CD14-positive monocyte (primary cell): ENCODE measurements at regions not wholly inside any gene's neighbourhood (a gene's known extent, or its start where the extent isn't known, plus 50 kb on each side); places are given as distances from the start of the nearest gene placed in this dataset.

Experiments
- DNase-seq, 3 donors: peaks; one replicate each; pipeline ENCODE4 v3.0.0-alpha.2; 2011 to 2022
- H2AFZ ChIP-seq: 2 replicates; pipeline ENCODE4 v1.6.0; 2012; ENCODE audit warnings: mild to moderate bottlenecking, low read depth, low read length, inconsistent platforms; ENCODE audit not compliant: insufficient read depth, poor library complexity, severe bottlenecking
- H3K27ac ChIP-seq, 2 donors: 1 replicate in 1 of 2; 2 replicates in 1 of 2; pipeline ENCODE4 v1.5.1; 2012 to 2013; ENCODE audit warnings: low read length in 2 of 2, control low read depth in 1 of 2, inconsistent platforms in 1 of 2, low read depth in 1 of 2, mild to moderate bottlenecking in 1 of 2
- H3K27me3 ChIP-seq, 2 donors: one replicate each; pipeline versions ENCODE4 v1.6.0 to v1.6.1; 2011 to 2013; ENCODE audit warnings: low read length in 2 of 2; ENCODE audit not compliant: control insufficient read depth in 2 of 2, insufficient read depth in 2 of 2
- H3K36me3 ChIP-seq, 2 donors: replicated peaks in 1 of 2; 1 replicate in 1 of 2; 2 replicates in 1 of 2; pipeline versions ENCODE4 v1.5.1 to v1.6.1; 2012 to 2013; ENCODE audit warnings: low read length in 2 of 2, control low read depth in 1 of 2, inconsistent platforms in 1 of 2, mild to moderate bottlenecking in 1 of 2; ENCODE audit not compliant: insufficient read depth in 2 of 2, control insufficient read depth in 1 of 2
- H3K4me1 ChIP-seq, 2 donors: 1 replicate in 1 of 2; 2 replicates in 1 of 2; pipeline versions ENCODE4 v1.5.1 to v1.6.1; 2012 to 2013; ENCODE audit warnings: low read length in 2 of 2, control low read depth in 1 of 2, inconsistent platforms in 1 of 2, mild to moderate bottlenecking in 1 of 2, moderate library complexity in 1 of 2; ENCODE audit not compliant: insufficient read depth in 2 of 2, control insufficient read depth in 1 of 2
- H3K4me2 ChIP-seq: replicated peaks from 2 replicates; pipeline ENCODE3; 2012; ENCODE audit warnings: low read length, moderate library complexity, mild to moderate bottlenecking; ENCODE audit not compliant: poor library complexity, severe bottlenecking; ENCODE audit errors: extremely low read depth
- H3K4me3 ChIP-seq, 3 experiments: fragments of 200-600 bp in 1 of 3; sonication (generic) in 1 of 3; replicated peaks in 1 of 3; 1 replicate in 2 of 3; 2 replicates in 1 of 3; pipeline ENCODE4 v1.5.1; 2011 to 2013; ENCODE audit warnings: low read length in 3 of 3, mild to moderate bottlenecking in 3 of 3, control low read depth in 2 of 3, low read depth in 2 of 3, inconsistent platforms in 1 of 3, moderate library complexity in 1 of 3
- H3K79me2 ChIP-seq: 2 replicates; pipeline ENCODE4 v1.6.0; 2012; ENCODE audit warnings: mild to moderate bottlenecking, control low read depth, inconsistent platforms, low read length, moderate library complexity; ENCODE audit not compliant: insufficient read depth
- H3K9ac ChIP-seq: 2 replicates; pipeline ENCODE4 v1.6.0; 2017; ENCODE audit warnings: low read length, mild to moderate bottlenecking; ENCODE audit not compliant: insufficient read depth, poor library complexity, severe bottlenecking
- H3K9me3 ChIP-seq, 2 donors: replicated peaks in 1 of 2; 1 replicate in 1 of 2; 2 replicates in 1 of 2; pipeline versions ENCODE4 v1.5.1 to v1.6.1; 2012 to 2013; ENCODE audit warnings: low read length in 2 of 2, control low read depth in 1 of 2; ENCODE audit not compliant: control insufficient read depth in 1 of 2, insufficient read depth in 1 of 2
- H4K20me1 ChIP-seq: 2 replicates; pipeline ENCODE4 v1.6.0; 2012; ENCODE audit warnings: mild to moderate bottlenecking, low read length, control low read depth, moderate library complexity; ENCODE audit not compliant: insufficient read depth
- H3K27ac Mint-ChIP-seq, 7 donors: one replicate each; pipeline ENCODE4 v1.8.0; 2020; ENCODE audit warnings: mild to moderate bottlenecking in 7 of 7, mixed read lengths in 7 of 7, moderate library complexity in 6 of 7, inconsistent platforms in 2 of 7
- H3K27me3 Mint-ChIP-seq, 3 donors: one replicate each; pipeline ENCODE4 v1.8.0; 2021 to 2022; ENCODE audit warnings: low read depth in 3 of 3, mild to moderate bottlenecking in 3 of 3, mixed read lengths in 3 of 3, moderate library complexity in 3 of 3, inconsistent platforms in 1 of 3
- H3K36me3 Mint-ChIP-seq, 2 donors: one replicate each; pipeline ENCODE4 v1.8.0; 2020; ENCODE audit warnings: mixed read lengths in 2 of 2, inconsistent platforms in 1 of 2, mild to moderate bottlenecking in 1 of 2
- H3K4me1 Mint-ChIP-seq: one replicate; pipeline ENCODE4 v1.8.0; 2020; ENCODE audit warnings: mild to moderate bottlenecking, mixed read lengths
- H3K4me3 Mint-ChIP-seq, 2 donors: one replicate each; pipeline ENCODE4 v1.8.0; 2020; ENCODE audit warnings: mild to moderate bottlenecking in 2 of 2, mixed read lengths in 2 of 2, moderate library complexity in 1 of 2
- H3K9me3 Mint-ChIP-seq, 7 donors: one replicate each; pipeline ENCODE4 v1.8.0; 2020 to 2022; ENCODE audit warnings: mixed read lengths in 7 of 7, mild to moderate bottlenecking in 6 of 7, moderate library complexity in 6 of 7, inconsistent platforms in 2 of 7
- WGBS: methylation state at CpG from one replicate; pipeline ENCODE4 v1.1.5; 2013; ENCODE audit warnings: missing lambda C conversion rate; ENCODE audit not compliant: insufficient coverage; 5-methylcytosine and 5-hydroxymethylcytosine counted together
- intact Hi-C, 2 donors: fragments of 100-400 bp; cut with micrococcal nuclease; formaldehyde crosslinking; loops; one replicate each; pipeline versions ENCODE4 v1.15.0 to v1.15.1; 2023
- TF ChIP-seq, protein P1 (sequence below): fragments of 200-600 bp; IDR thresholded peaks from one replicate; pipeline ENCODE4 v1.8.0; 2022; ENCODE audit warnings: antibody characterized with exemption, mild to moderate bottlenecking

GRCh38 chr9:115194216-115194615, 76.3 kb upstream of the TNC start:
- TF ChIP-seq, protein P1, sequence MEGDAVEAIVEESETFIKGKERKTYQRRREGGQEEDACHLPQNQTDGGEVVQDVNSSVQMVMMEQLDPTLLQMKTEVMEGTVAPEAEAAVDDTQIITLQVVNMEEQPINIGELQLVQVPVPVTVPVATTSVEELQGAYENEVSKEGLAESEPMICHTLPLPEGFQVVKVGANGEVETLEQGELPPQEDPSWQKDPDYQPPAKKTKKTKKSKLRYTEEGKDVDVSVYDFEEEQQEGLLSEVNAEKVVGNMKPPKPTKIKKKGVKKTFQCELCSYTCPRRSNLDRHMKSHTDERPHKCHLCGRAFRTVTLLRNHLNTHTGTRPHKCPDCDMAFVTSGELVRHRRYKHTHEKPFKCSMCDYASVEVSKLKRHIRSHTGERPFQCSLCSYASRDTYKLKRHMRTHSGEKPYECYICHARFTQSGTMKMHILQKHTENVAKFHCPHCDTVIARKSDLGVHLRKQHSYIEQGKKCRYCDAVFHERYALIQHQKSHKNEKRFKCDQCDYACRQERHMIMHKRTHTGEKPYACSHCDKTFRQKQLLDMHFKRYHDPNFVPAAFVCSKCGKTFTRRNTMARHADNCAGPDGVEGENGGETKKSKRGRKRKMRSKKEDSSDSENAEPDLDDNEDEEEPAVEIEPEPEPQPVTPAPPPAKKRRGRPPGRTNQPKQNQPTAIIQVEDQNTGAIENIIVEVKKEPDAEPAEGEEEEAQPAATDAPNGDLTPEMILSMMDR = no peak
- Mint-ChIP-seq H3K4me3 (no peak overlapping the region), H3K4me1 (peaks cover 7% of the 10 kb centered on the region), H3K36me3 (no peaks in the 10 kb centered on the region), H3K27me3 (peaks cover 0 to 8% (median 6%) of the 10 kb centered on the region in 3 donors), H3K27ac (no peak overlapping the region), H3K9me3 (peaks cover 1 to 11% (median 8%) of the 10 kb centered on the region in 7 donors)
- peaks cover 0 to 4% of the 10 kb centered on the region in 2 donors for H3K9me3 ChIP-seq
- H3K4me1 ChIP-seq = peaks cover 3 to 9% of the 10 kb centered on the region in 2 donors
- H2AFZ ChIP-seq = no peak overlapping the region
- peaks cover 0 to 3% of the 10 kb centered on the region in 2 donors for H3K27me3 ChIP-seq
- no peak overlapping the region for H3K27ac ChIP-seq
- no peak overlapping the region for H3K9ac ChIP-seq
- no peak for DNase-seq
- no peak overlapping the region for H3K4me2 ChIP-seq
- no peaks in the 10 kb centered on the region for H3K36me3 ChIP-seq
- H3K79me2 ChIP-seq = no peaks in the 10 kb centered on the region
- no peak overlapping the region for H3K4me3 ChIP-seq
- intact Hi-C loops = no loop called here
- H4K20me1 ChIP-seq = no peaks in the 10 kb centered on the region

- H3K4me1 ChIP-seq = peaks cover 3 to 9% of the 10 kb centered on the region in 2 donors
- peaks cover under 1 to 6% of the 10 kb centered on the region in 2 donors for H3K27me3 ChIP-seq
- no peak overlapping the region for H3K9ac ChIP-seq
- no peak overlapping the region for H2AFZ ChIP-seq
- no peaks in the 10 kb centered on the region for H3K36me3 Mint-ChIP-seq
- H3K27me3 Mint-ChIP-seq = peaks cover 0 to 8% (median 6%) of the 10 kb centered on the region in 3 donors
- no peak overlapping the region for H3K4me3 ChIP-seq
- no peak for DNase-seq
- WGBS = no CpG with 5 or more reads among the region's 1 CpG
- intact Hi-C loops = no loop called here
- H3K4me3 Mint-ChIP-seq = no peak overlapping the region
- H3K79me2 ChIP-seq = no peaks in the 10 kb centered on the region
- peaks cover 0 to under 1% of the 10 kb centered on the region in 2 donors for H3K9me3 ChIP-seq
- peaks cover 7% of the 10 kb centered on the region for H3K4me1 Mint-ChIP-seq
- TF ChIP-seq, protein P1 = no peak
- H3K4me2 ChIP-seq = no peak overlapping the region
- H3K36me3 ChIP-seq = no peaks in the 10 kb centered on the region
- H3K27ac Mint-ChIP-seq = no peak overlapping the region
- H3K9me3 Mint-ChIP-seq = peaks cover 0 to 5% (median 2%) of the 10 kb centered on the region in 7 donors
- H3K27ac ChIP-seq = no peak overlapping the region
- H4K20me1 ChIP-seq = no peaks in the 10 kb centered on the region
Measured at GRCh38 chr9:115195912-115196311, 78.0 kb upstream of the TNC start.
